ENCODE measurements at regions not wholly inside any gene's neighbourhood (a gene's known extent, or its start where the extent isn't known, plus 50 kb on each side); places are given as distances from the start of the nearest gene placed in this dataset.

GRCh38 chr10:91167406-91167805 is 53.1 kb upstream of the PCGF5 start:
- no peak for TF ChIP-seq CTCF (IDR thresholded peaks at IDR 0.05)
- H3K36me3 ChIP-seq (ENCODE audit: insufficient read depth in 1 of 2, low read depth in 1 of 2), result no peaks in the 10 kb centered on the region
- H3K9me3 ChIP-seq, result no peaks in the 10 kb centered on the region
- DNase-seq, result no peak
- intact Hi-C loops (cut with DNase I), result no loop called here
- WGBS, 3 donors, result 90 to 95% (median 94%) methylated on average over 2 of the region's 2 CpGs
- no peaks in the 10 kb centered on the region for H3K27me3 ChIP-seq (ENCODE audit: insufficient read depth in 3 of 3, low read length in 2 of 3)
- H3K4me1 ChIP-seq, result peaks cover 31% of the 10 kb centered on the region
- no peak overlapping the region for H3K27ac ChIP-seq
- no peak overlapping the region for H3K4me3 ChIP-seq
- no peak for ATAC-seq

DNA sequence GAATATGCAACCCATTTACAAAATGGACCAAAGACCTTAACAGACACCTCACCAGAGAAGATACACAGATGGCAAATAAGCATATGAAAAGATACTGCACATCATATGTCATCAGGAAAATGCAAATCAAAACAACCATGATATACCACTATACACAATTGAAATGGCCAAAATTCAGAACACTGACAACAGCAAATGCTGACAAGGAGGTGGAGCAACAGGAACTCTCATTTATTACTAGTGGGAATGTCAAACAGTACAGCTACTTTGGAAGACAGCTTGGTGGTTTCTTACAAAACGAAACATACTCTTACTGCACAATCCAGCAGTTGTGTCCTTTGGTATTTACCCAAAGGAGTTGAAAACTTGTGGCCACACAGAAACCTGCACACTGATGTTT is 50.0 kb upstream of the PCGF5 start:
- Histone ChIP-seq H3K4me3 (no peak overlapping the region), H3K36me3 (ENCODE audit: insufficient read depth in 1 of 2, low read depth in 1 of 2) (no peaks in the 10 kb centered on the region), H3K4me1 (peaks cover 26% of the 10 kb centered on the region), H3K27me3 (ENCODE audit: insufficient read depth in 3 of 3, low read length in 2 of 3) (no peaks in the 10 kb centered on the region), H3K27ac (no peak overlapping the region), H3K9me3 (no peaks in the 10 kb centered on the region)
- no peak for TF ChIP-seq CTCF (IDR thresholded peaks at IDR 0.05)
- 92% methylated on average over 1 of the region's 1 CpG for WGBS, 3 donors
- intact Hi-C loops (cut with DNase I), result no loop called here
- DNase-seq, result no peak
- no peak for ATAC-seq

All from psoas muscle (tissue), 7 donors.